HG02588 (cell line): ENCODE measurements at regions not wholly inside any gene's neighbourhood (a gene's known extent, or its start where the extent isn't known, plus 50 kb on each side); places are given as distances from the start of the nearest gene placed in this dataset.

Experiments
- ATAC-seq: cut with Tn5 transposase; IDR thresholded peaks from one replicate; pipeline ENCODE4 v1.9.1; 2021; ENCODE audit warnings: mild to moderate bottlenecking, moderate library complexity; ENCODE audit not compliant: unreplicated experiment

DNA sequence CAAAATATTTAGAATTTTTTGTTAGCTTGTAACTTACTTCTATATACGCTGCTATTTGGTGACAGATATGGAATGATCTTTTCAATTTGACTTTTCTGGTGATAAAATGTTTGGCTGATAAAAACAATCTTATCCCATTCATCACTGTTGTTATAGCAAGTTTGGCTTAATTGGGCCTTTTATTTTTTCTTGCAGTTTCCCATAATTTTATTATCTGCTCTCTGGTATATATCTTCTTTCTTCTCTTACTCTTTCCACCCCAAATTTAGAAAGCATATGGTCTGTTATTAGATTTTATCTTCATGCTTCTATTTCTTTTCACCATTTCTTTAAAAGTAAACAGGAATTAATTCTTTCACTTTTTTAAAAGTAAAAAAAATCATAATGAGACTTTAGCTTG is 474.4 kb downstream of the TLE1 start:
- ATAC-seq = no peak

DNA sequence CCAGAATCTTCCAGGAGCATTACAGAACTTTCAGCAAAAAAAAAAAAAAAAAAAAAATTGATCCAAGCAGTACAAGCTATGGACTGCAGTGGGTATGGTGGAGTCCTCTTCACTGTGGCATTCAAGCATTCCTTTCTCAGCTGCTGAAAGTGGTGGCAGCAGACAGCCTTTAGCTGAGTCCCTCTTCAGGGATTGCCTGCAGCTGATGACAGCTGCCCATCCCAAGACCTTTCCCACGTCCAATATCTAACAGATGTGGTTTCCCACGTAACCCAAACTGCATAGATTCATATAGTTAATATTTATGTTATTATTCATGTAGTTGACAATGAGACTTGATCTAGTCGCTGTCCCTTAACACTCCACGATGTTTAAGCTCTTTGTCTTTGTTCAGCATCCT is 475.9 kb downstream of the TLE1 start:
- no peak for ATAC-seq

DNA sequence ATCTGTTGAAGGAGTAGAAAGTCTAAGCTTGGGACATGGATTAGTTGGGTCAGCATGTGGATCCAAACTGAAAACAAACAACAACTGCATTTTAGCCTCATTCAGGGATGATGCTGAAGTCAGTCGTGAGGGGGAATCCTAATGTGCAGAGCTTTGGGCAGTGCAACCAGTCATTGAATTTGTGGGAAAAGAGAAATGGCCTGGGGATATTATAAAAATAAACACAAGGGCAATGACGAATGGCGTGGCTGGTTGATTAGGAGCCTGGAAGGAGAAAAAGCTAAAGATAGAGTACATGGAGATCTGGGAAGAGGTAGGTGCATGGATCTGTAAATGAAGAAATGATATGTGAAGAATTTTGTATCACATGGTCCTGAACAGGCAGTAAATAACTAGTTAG is 477.6 kb downstream of the TLE1 start:
- no peak for ATAC-seq

DNA sequence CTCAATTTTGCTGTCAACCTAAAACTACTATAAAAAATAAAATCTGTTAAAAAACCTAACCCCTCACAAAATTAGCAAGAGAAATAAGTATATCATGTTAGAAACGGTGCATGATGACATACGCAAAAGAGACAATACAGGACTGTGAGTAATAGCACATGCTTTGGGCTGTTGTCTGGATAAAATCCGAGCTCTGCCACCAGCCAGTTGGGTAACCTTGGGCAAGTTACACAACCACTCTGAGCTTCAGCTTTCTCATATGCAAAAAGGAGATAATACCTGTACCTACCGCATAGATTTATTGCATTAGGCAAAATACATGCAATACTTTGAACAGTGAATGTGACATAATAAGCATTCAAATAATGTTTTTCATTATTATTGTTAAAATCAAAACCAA is 481.7 kb downstream of the TLE1 start:
- no peak for ATAC-seq

DNA sequence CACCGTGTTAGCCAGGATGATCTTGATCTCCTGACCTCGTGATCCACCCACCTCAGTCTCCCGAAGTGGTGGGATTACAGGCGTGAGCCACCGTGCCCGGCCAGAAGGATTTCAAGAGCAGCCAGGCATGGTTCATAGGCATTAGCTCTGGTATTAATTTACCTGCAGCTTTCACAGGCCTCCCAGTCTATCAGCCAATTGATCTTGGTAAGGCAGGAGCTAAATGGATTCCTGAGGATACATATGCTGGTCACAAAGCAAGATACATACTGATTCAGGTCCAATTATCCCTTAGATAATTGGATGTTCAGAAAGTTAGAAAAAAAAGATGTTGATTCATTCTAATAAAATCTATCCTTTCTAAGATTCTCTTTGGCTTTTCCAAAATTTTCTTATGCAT is 487.1 kb downstream of the TLE1 start:
- ATAC-seq = no peak

DNA sequence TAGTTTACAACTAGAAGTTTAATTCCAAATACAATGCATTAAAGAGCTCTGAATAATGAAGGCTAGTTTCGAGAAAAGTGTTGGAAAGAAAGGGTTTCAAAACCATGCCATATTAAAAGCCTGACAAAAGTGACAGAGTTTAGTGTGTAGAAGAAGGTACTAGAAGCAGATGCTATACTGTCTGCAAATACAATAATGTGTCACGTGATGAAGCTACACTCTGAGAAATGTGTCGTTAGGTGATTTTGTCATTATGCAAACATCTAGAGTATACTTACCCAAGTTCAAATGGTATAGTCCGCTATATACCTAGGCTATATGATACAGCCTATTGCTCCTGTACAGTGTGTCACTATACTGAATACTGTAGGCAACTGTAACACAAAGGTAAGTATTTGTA is 494.1 kb downstream of the TLE1 start:
- ATAC-seq = no peak

DNA sequence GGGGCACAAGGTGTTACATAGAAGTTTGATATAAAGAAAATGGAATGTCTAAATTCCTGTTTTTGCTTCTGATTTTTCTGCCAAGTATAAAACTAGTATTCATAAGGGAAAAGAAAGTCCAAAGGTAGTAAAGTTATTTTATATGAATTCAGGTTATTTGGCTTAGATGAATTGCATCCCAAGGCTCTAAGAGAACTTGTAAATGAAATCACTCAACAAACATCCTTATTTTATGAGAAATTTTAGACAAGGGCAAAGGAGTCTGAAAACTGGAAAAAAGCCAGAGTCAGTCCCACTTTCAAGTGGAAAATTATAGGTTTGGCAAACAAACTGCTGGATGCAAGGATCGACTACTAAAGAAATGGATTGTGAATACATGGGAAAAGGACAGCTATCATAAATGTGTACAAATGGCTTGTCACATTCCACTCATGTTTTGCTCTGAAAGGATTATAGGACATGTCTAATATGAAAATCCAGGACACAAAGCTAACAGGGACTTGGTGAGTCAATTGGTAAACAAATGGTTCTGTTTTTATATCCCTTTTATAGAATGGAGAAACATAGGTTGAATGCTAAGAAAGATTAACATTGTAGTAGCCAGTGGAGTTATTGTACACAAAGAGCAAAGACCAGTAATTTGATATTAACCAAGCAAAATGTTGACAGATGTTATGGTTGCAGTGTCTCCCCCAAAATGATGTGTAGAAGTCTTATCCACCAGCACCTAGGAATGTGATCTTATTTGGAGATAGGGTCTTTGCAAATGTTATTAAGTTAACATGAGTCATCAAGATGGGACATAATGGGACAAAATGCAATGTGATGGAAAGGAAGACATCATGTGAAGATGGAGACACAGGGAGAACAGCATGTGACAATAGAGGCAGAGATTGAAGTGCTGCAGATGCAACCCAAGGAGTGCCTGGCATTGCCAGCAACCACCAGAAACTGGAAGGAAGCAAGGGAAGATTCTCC is 495.7 kb downstream of the TLE1 start:
- no peak for ATAC-seq

DNA sequence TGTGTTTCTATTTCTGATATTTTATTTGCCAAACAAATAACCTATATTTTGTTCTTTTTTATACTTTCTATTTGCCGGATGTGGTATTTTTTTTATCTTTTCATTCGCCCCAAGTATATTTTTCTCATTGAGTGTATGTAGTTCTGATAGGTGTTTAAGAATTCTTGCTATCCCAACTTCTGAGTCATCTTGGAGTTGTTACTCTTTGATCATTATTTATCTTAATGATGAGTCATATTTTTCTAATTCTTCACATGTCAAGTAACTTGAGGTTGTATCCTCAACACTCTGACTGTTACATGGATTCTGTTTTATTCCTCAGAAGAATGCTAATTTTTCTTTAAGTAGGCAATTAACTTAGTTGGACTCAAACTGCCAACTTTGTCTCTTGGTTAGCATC is 498.1 kb downstream of the TLE1 start:
- ATAC-seq = no peak

DNA sequence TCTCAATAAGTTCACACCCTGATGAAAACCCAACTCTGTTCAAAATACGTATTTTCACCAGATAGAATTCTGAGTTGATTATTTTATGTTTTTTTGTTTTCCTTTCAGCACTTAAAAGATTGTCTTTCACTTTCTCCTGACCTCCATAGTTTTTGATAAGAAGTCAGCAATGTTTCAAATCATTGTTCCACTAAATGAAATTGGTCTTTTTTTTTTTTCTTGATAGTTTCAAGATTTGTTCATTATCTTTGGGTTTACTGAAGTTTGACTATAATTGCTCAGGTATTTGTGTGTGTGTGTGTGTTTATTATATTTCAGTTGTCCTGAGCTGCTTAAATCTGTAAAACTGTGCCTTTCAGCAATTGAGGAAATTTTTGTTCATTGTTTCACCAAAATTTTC is 498.7 kb downstream of the TLE1 start:
- ATAC-seq = no peak

DNA sequence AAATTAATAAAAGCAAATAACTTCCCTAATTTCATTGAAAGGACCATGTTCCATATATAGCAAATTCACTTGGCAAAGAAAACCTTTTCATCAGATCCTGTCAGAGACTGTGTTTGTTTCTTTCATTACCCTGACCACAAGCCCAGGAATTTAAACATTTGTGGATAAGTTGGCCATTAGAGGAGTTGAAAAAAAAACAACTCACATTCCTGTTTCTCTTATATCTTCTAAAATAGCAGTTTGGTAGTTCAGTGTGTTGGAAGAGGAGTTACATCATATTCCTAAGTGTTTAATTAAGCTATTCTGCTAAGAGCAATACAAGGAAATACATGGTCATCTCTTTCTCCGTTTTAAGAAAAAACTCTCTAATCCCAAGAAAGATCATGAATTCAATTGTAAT is 505.6 kb downstream of the TLE1 start:
- ATAC-seq = no peak

DNA sequence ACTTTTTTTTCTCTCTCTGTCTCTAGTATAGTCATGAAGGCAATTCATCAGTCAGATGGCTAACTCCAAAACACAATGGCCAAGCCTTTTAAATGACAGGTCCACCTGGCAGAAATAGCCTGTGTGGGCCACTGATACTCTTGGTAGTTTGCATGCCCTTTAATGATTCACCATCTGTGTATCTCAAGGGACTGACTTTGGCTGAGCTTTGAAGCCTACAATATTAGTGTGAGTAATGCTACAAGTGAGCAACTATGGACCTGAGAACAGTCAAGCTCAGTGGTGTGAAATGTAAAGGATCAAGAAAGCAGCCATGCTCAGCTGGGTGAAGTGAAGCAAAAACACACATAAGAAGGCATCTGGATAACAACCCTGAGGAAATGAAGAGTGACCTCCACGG is 506.9 kb downstream of the TLE1 start:
- peak; percentile 64 for ATAC-seq

DNA sequence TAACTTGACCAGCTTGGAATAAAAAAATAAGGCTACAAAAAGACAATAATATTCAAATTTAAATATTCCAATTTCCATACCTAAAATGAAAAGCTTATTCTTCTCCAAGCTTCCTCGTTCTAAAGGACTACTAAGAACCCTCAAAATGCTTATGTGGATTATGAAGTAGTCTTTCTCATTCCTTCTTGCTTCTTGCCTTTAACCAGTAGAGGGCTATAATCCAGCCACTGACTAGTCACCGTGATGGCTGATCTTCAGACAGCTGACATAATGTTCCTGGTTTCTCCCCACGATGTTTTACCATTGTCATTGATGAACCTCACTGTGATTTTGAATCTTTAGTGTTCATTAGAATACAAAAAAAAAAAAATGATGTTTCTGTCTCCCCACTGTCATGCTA is 515.3 kb downstream of the TLE1 start:
- ATAC-seq = no peak

DNA sequence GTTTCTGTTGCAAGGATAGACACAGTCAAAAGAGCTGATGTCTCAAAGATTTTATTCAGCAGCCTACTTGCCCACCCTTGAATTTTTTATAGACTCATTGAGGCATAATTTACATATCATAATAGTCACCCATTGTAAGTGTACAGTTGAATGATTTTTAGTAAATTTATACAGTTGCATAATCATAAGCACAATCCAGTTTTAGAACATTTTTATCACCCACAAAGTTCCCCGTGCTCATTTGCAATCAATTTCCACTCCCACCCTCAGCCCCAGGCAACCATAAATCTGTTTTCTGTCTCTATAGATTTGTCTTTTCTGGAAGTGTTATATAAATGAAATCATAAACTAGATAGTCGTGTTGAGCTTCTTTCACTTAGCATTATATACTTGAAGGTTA is 517.7 kb downstream of the TLE1 start:
- no peak for ATAC-seq

DNA sequence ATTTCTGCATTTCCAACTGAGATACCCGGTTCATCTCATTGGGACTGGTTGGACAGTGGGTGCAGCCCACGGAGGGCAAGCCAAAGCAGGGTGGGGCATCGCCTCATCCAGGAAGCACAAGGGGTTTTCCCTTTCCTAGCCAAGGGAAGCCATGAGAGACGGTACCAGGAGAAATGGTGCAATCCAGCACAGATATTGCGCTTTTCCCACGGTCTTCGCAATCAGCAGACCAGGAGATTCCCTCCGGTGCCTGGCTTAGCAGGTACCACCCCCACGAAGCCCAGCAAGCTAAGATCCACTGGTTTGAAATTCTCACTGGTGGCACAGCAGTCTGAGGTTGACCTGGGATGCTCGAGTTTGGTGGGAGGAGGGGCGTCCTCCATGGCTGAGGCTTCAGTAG is 527.0 kb downstream of the TLE1 start:
- ATAC-seq = no peak

DNA sequence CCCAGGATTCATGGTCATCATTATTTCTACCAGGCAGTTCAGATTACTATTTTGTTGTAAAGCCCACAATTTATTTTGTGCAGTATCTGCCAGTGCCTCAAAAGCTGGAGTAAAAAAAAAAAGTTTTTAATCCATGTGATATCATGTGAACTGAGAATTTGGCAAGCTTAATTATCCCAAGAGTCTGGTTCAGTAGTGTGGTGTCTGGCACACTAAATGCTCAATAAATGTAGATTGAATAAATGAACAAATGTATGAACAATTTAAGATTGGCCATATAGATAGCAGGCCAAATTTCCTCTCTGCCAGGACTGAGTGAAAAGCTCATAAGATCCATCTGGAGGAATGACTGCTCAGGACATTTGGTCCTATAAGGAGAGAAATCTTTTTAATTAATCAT is 533.0 kb downstream of the TLE1 start:
- ATAC-seq = no peak

DNA sequence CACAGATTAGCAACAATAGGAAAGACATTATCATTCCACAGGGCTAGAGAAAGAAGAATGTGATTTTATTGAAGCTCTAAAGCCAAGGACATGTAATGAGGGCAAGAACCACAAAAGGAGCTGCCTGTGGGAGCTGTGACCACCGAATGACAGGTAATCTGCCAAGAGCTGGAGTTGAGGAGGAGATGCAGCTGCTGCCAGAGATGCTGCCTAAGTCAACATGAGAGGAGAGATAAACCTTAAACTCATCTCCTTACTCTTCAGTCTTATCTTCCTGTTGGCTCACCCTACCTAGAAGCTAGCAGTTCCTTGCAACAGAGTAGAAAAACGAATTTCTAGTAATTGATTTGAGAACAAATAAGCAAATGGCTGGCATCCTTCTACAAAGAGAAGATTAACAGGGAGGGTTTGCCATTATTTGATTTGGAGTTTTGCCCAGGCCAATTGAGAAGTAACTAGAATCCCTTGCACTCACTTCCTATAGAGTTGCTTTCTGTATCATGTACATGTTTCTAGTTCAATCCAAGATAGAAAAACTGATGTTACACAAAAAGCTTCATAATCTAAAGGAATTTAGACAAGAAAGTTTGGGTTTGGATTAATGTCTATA is 539.2 kb downstream of the TLE1 start:
- no peak for ATAC-seq

DNA sequence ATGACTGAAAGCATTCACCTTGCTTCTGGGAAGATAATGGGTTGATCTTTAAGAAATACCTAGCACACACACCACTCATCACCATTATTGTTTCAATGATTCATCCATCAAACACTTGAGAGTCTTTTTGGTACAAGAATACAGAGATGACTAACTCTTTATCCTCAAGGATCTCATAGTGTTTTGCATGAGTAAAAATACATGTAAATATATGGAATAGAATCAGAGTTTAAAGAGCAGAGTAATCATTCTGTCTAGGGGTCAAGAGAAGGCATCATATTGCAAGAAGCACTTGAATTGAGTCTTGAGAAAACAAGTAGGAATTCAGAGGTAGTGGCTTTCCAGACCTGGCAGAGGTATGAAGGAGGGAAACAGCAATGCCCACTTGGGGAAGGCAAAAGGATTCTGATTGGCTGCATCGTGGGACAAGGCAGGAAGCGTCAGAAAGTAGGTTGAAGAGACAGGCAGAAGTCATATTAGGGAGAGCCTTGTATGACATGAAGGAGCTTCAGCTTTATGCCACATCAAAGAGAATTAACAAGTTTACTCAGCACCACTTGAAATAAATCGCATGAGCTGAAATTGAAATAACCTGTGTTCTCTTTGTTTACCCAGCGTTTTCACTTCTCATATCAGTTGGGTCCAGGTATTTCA is 542.5 kb downstream of the TLE1 start:
- ATAC-seq = no peak

DNA sequence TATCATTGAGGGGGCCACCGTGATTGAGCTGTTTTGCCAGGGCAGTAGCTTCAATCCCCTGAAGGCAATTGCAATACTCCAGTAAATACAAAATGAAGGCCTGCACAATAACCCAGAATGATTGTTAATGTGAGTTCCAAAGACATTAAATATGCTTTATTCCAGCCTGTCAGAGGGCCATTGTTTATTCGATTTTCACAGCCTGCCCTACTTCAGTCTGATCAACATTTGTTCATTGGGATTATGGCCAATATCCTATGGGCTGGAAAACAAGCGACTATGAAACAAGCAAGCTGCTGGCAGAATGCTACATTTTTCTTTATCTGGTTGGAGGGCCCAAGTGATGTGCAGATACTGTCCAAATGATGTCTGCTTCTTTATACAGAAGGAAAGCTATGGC is 543.1 kb downstream of the TLE1 start:
- ATAC-seq = no peak

DNA sequence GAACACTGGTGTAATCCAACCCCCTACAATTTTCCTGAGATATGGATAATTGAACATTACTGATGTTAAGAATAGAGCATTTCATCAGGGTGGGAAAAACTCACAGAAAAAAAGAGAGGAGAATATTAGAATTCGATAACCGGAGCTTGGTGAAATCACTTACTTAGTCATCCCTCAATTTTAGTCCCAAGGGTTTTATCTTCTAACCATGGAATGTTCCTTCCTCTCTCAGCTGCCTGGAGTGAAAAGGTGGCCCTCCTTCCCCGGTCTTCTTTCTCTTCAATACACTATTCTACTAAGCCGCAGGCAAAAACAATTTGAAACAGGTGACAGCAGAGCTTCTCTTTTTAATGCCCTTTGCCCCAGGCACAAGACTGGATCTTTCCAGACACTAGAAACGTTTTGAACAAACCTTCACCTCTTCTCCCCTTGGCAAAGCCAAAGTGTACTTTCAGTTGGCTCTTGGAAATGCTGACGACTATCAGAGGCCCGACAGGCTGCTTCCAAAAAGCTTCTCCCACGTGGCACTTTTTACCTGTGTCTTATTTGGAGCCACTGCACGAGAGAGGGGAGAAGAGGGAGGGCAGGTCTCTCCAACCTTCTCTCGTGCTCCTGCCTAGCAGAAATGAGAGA is 543.9 kb downstream of the TLE1 start:
- ATAC-seq = no peak

DNA sequence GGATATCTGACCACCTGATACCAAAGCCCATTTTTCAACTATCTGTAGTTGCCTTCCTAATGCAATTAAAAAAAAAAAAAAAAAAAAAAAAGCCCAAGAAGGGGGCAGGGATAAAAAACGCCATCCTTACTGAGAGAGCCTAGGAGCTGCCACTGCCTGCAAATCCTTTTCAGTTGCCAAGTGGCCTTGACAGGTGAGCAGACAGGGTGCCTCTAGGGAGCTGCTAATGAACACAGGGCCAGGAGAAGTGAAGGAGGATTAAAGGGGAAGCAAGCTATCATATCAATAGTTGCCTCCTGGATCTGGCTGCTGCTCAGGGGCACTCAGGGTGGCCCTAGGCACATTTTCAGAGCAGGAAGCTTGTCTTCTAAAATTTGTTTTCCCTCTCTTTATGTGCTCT is 547.4 kb downstream of the TLE1 start:
- no peak for ATAC-seq

DNA sequence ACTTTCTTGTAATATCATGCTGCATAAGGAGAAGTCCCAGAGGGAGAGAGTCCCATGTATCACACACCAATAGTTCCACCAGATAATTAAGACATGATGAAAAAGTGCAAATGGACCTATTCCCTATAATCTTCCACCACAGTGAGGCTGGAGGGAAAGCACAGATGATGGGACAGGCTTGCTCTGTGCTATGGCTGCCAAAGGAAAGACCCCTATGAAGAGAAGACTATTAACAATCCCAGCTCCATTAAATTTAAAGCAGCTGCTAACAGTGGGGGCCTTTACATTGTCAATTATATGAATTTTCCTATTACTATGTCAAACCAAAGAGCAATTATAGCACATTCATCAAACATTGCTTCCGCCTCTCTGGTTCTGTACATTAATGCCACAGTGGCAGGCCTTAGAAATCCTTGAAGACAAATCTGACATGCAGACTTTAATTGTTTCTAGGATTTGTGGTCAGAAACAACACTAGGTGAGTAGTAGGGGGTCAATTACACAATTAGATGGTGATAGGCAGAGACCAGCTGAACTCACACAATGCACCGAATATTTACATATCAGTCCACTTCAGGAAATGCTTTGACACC is 551.3 kb downstream of the TLE1 start:
- no peak for ATAC-seq
